GM23338 (cell line): ENCODE measurements at regions not wholly inside any gene's neighbourhood (a gene's known extent, or its start where the extent isn't known, plus 50 kb on each side); places are given as distances from the start of the nearest gene placed in this dataset.

Source experiments
- ATAC-seq: fragments of 200-7000 bp; cut with Tn5 transposase; 3 replicates; pipeline ENCODE4 v1.9.1; 2020
- DNase-seq: peaks from one replicate; pipeline ENCODE4 v3.0.0-alpha.2; 2015; ENCODE audit warnings: low spot score
- H2AFZ ChIP-seq: fragments of 200-600 bp; sonication (generic); 2 replicates; pipeline ENCODE4 v1.8.0; 2016; ENCODE audit warnings: antibody characterized with exemption, mild to moderate bottlenecking, moderate library complexity
- H3F3A ChIP-seq: fragments of 200-600 bp; sonication (generic); replicated peaks from 2 replicates; pipeline ENCODE4 v1.8.0; 2017; ENCODE audit warnings: antibody characterized with exemption, mixed run types, low read depth
- H3K27ac ChIP-seq: fragments of 200-600 bp; sonication (generic); 2 replicates; pipeline ENCODE4 v1.6.1; 2016; ENCODE audit warnings: low read depth
- H3K27me3 ChIP-seq: fragments of 200-600 bp; sonication (generic); 2 replicates; pipeline ENCODE4 v1.8.0; 2016; ENCODE audit warnings: mild to moderate bottlenecking, mixed run types, moderate library complexity; ENCODE audit not compliant: insufficient read depth
- H3K36me3 ChIP-seq: fragments of 200-600 bp; sonication (generic); 2 replicates; pipeline ENCODE4 v1.8.0; 2016; ENCODE audit warnings: mild to moderate bottlenecking; ENCODE audit not compliant: insufficient read depth
- H3K4me1 ChIP-seq: fragments of 200-600 bp; sonication (generic); 2 replicates; pipeline ENCODE4 v1.8.0; 2016; ENCODE audit warnings: mild to moderate bottlenecking, moderate library complexity; ENCODE audit not compliant: insufficient read depth
- H3K4me2 ChIP-seq: fragments of 200-600 bp; sonication (generic); 2 replicates; pipeline ENCODE4 v1.7.1; 2017; ENCODE audit warnings: mixed run types
- H3K4me3 ChIP-seq: fragments of 200-600 bp; sonication (generic); 2 replicates; pipeline ENCODE4 v1.6.1; 2016; ENCODE audit warnings: mixed run types
- H3K79me2 ChIP-seq: fragments of 200-600 bp; sonication (generic); replicated peaks from 2 replicates; pipeline ENCODE4 v1.8.0; 2017; ENCODE audit warnings: mild to moderate bottlenecking; ENCODE audit not compliant: insufficient read depth
- H3K9me2 ChIP-seq: fragments of 200-600 bp; sonication (generic); 2 replicates; pipeline ENCODE4 v1.8.0; 2017; ENCODE audit not compliant: insufficient read depth
- H4K20me1 ChIP-seq: fragments of 200-600 bp; sonication (generic); replicated peaks from 2 replicates; pipeline ENCODE4 v1.8.0; 2017; ENCODE audit warnings: mild to moderate bottlenecking; ENCODE audit not compliant: insufficient read depth
- H3K27ac Mint-ChIP-seq: 2 replicates; pipeline ENCODE4 v1.8.0; 2020; ENCODE audit warnings: inconsistent platforms, mild to moderate bottlenecking, moderate library complexity, mixed read lengths
- H3K27me3 Mint-ChIP-seq: 3 replicates; pipeline ENCODE4 v1.8.0; 2022; ENCODE audit warnings: low read depth, mild to moderate bottlenecking, moderate library complexity, mixed read lengths, inconsistent platforms; ENCODE audit not compliant: insufficient read depth, poor library complexity
- H3K36me3 Mint-ChIP-seq: 3 replicates; pipeline ENCODE4 v1.8.0; 2021; ENCODE audit warnings: low read depth, mild to moderate bottlenecking, inconsistent platforms, moderate library complexity, mixed read lengths
- H3K4me1 Mint-ChIP-seq: 3 replicates; pipeline ENCODE4 v1.8.0; 2020; ENCODE audit warnings: mild to moderate bottlenecking, inconsistent platforms, mixed read lengths
- H3K4me3 Mint-ChIP-seq: 3 replicates; pipeline ENCODE4 v1.8.0; 2021; ENCODE audit warnings: moderate library complexity, mild to moderate bottlenecking, inconsistent platforms, mixed read lengths
- H3K9me3 Mint-ChIP-seq: 3 replicates; pipeline ENCODE4 v1.8.0; 2020; ENCODE audit warnings: moderate library complexity, mild to moderate bottlenecking, inconsistent platforms, mixed read lengths
- EZH2 ChIP-seq: fragments of 200-600 bp; sonication (generic); IDR thresholded peaks from one replicate; pipeline ENCODE4 v1.8.0; 2017; ENCODE audit warnings: antibody characterized with exemption, mild to moderate bottlenecking, low read depth; ENCODE audit not compliant: unreplicated experiment
- EZH2phosphoT487 ChIP-seq: fragments of 200-600 bp; sonication (generic); IDR thresholded peaks from one replicate; pipeline ENCODE4 v1.8.1; 2018; ENCODE audit warnings: antibody characterized with exemption; ENCODE audit not compliant: unreplicated experiment
- JUNB ChIP-seq: IDR thresholded peaks from one replicate; pipeline ENCODE4 v1.6.1; 2016; ENCODE audit warnings: antibody characterized with exemption; ENCODE audit not compliant: unreplicated experiment
- NANOG ChIP-seq: IDR thresholded peaks from 2 replicates; pipeline ENCODE4 v1.6.1; 2016; ENCODE audit warnings: antibody characterized with exemption, borderline replicate concordance
- POLR2AphosphoS5 ChIP-seq: IDR thresholded peaks from 2 replicates; pipeline ENCODE4 v1.6.1; 2016; ENCODE audit warnings: antibody characterized with exemption, low read depth
- STAT1 ChIP-seq: IDR thresholded peaks from one replicate; pipeline ENCODE4 v1.6.1; 2016; ENCODE audit warnings: antibody characterized with exemption; ENCODE audit not compliant: unreplicated experiment
- ZNF331 ChIP-seq: fragments of 250-450 bp; sonication (Bioruptor Pico); IDR thresholded peaks from 2 replicates; pipeline ENCODE4 v1.5.0; 2020; ENCODE audit warnings: low read depth, mild to moderate bottlenecking, moderate library complexity
- TF ChIP-seq, protein P1 (sequence below), 2 experiments: fragments of 200-600 bp in 1 of 2; sonication (generic) in 1 of 2; conservative IDR thresholded peaks; 2 replicates each; pipeline versions ENCODE4 v1.5.1 to v1.6.1; 2016 to 2017; ENCODE audit warnings: antibody characterized with exemption in 2 of 2, low read depth in 2 of 2, mild to moderate bottlenecking in 2 of 2, moderate library complexity in 1 of 2
- TF ChIP-seq, protein P2 (sequence below): IDR thresholded peaks from one replicate; pipeline ENCODE4 v1.6.1; 2018; ENCODE audit warnings: antibody characterized with exemption; ENCODE audit not compliant: unreplicated experiment
- TF ChIP-seq, protein P3 (sequence below): fragments of 250-450 bp; sonication (Bioruptor Pico); IDR thresholded peaks from 2 replicates; pipeline ENCODE4 v1.5.0; 2020; ENCODE audit warnings: mild to moderate bottlenecking, moderate library complexity

DNA sequence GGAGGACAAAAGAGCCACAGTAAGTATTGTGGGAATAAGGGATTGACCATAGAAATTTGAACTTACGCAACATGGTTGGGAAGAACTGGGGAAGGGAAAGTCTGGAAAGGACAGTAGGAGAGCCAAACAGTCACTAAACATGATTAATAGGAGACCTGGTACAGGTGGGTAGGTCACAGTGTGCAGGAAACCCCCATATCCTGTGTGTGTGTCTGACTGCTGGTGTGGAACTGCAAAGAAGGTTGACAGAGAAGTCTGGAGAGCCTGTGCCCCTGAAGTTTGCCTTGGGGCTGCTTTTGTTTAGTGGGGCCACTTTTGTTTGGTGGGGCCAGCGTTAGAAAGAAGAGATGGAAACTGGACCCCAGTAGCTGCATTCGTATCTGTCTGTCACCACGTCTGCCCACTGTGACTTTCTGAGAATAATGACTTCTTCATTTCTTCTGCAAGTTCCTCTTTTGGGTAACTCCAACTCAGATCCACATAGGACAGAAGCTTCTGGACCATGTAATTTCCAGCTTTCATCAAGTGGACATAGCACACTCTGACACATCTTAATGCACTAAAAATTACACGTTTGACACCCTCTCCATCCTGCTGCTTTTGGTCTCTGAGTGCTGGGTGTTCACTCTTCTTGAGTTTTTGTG, 126.8 kb upstream of the RAG2 start:
- DNase-seq (no peak), ATAC-seq (no peak)
- Mint-ChIP-seq H3K4me1 (no peaks in the 10 kb centered on the region), H3K36me3 (no peaks in the 10 kb centered on the region), H3K9me3 (no peaks in the 10 kb centered on the region), H3K27ac (no peak overlapping the region), H3K4me3 (no peak overlapping the region), H3K27me3 (peaks cover 22% of the 10 kb centered on the region)
- TF ChIP-seq NANOG, result no peak
- TF ChIP-seq JUNB, result no peak
- TF ChIP-seq, protein P1, sequence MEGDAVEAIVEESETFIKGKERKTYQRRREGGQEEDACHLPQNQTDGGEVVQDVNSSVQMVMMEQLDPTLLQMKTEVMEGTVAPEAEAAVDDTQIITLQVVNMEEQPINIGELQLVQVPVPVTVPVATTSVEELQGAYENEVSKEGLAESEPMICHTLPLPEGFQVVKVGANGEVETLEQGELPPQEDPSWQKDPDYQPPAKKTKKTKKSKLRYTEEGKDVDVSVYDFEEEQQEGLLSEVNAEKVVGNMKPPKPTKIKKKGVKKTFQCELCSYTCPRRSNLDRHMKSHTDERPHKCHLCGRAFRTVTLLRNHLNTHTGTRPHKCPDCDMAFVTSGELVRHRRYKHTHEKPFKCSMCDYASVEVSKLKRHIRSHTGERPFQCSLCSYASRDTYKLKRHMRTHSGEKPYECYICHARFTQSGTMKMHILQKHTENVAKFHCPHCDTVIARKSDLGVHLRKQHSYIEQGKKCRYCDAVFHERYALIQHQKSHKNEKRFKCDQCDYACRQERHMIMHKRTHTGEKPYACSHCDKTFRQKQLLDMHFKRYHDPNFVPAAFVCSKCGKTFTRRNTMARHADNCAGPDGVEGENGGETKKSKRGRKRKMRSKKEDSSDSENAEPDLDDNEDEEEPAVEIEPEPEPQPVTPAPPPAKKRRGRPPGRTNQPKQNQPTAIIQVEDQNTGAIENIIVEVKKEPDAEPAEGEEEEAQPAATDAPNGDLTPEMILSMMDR (conservative IDR thresholded peaks at IDR 0.05; ENCODE audit: low read depth in 2 of 2), result no peak
- no peak for TF ChIP-seq EZH2phosphoT487
- no peak for TF ChIP-seq POLR2AphosphoS5
- TF ChIP-seq STAT1, result no peak
- no peak for TF ChIP-seq ZNF331 (CRISPR knock-in tag)
- TF ChIP-seq, protein P2, sequence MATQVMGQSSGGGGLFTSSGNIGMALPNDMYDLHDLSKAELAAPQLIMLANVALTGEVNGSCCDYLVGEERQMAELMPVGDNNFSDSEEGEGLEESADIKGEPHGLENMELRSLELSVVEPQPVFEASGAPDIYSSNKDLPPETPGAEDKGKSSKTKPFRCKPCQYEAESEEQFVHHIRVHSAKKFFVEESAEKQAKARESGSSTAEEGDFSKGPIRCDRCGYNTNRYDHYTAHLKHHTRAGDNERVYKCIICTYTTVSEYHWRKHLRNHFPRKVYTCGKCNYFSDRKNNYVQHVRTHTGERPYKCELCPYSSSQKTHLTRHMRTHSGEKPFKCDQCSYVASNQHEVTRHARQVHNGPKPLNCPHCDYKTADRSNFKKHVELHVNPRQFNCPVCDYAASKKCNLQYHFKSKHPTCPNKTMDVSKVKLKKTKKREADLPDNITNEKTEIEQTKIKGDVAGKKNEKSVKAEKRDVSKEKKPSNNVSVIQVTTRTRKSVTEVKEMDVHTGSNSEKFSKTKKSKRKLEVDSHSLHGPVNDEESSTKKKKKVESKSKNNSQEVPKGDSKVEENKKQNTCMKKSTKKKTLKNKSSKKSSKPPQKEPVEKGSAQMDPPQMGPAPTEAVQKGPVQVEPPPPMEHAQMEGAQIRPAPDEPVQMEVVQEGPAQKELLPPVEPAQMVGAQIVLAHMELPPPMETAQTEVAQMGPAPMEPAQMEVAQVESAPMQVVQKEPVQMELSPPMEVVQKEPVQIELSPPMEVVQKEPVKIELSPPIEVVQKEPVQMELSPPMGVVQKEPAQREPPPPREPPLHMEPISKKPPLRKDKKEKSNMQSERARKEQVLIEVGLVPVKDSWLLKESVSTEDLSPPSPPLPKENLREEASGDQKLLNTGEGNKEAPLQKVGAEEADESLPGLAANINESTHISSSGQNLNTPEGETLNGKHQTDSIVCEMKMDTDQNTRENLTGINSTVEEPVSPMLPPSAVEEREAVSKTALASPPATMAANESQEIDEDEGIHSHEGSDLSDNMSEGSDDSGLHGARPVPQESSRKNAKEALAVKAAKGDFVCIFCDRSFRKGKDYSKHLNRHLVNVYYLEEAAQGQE, result no peak
- no peaks in the 10 kb centered on the region for H3K79me2 ChIP-seq
- no peak overlapping the region for H3K4me2 ChIP-seq
- no peak overlapping the region for H3K4me3 ChIP-seq
- peaks cover 6% of the 10 kb centered on the region; the same call in 1 of the 2 replicates for H3K4me1 ChIP-seq
- no peaks in the 10 kb centered on the region for H3F3A ChIP-seq
- H3K27ac ChIP-seq, result no peak overlapping the region
- H2AFZ ChIP-seq, result no peak overlapping the region
- no peaks in the 10 kb centered on the region for H4K20me1 ChIP-seq
- no peaks in the 10 kb centered on the region for H3K36me3 ChIP-seq
- 0 out of 2 replicates have a peak, but pooled peaks cover under 1% of the 10 kb centered on the region for H3K9me2 ChIP-seq
- peaks cover 18% of the 10 kb centered on the region for H3K27me3 ChIP-seq

DNA sequence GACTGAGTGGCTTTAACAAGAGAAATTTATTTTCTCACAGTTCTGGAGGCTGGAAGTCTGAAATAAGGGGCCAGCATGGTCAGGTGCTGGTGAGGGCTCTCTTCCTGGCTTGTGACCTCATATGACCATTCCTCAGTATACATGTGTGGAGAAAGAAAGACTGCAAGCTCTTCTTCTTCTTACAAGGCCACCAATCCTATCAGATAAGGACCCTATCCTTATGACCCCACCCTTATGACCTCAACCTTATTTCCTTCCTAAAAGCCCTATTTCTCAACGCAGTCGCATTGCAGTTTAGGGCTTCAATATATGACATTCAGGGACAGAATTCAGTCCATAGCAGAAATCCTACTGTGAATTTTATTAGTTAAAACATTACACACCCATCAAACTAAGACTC, 124.4 kb upstream of the RAG2 start:
- Histone ChIP-seq H3K79me2 (no peaks in the 10 kb centered on the region), H2AFZ (no peak overlapping the region), H3F3A (no peaks in the 10 kb centered on the region), H4K20me1 (no peaks in the 10 kb centered on the region), H3K9me2 (no peaks in the 10 kb centered on the region), H3K36me3 (no peaks in the 10 kb centered on the region), H3K27ac (no peak overlapping the region), H3K4me3 (no peak overlapping the region), H3K4me2 (no peak overlapping the region), H3K27me3 (peaks cover 39% of the 10 kb centered on the region), H3K4me1 (peaks cover 28% of the 10 kb centered on the region)
- Mint-ChIP-seq H3K9me3 (no peaks in the 10 kb centered on the region), H3K36me3 (no peaks in the 10 kb centered on the region), H3K27me3 (peaks cover 43% of the 10 kb centered on the region), H3K27ac (no peak overlapping the region), H3K4me1 (peaks cover 22% of the 10 kb centered on the region), H3K4me3 (no peak overlapping the region)
- DNase-seq, result no peak
- ATAC-seq, result no peak
- TF ChIP-seq EZH2, result no peak
- TF ChIP-seq POLR2AphosphoS5, result no peak
- TF ChIP-seq, protein P3, sequence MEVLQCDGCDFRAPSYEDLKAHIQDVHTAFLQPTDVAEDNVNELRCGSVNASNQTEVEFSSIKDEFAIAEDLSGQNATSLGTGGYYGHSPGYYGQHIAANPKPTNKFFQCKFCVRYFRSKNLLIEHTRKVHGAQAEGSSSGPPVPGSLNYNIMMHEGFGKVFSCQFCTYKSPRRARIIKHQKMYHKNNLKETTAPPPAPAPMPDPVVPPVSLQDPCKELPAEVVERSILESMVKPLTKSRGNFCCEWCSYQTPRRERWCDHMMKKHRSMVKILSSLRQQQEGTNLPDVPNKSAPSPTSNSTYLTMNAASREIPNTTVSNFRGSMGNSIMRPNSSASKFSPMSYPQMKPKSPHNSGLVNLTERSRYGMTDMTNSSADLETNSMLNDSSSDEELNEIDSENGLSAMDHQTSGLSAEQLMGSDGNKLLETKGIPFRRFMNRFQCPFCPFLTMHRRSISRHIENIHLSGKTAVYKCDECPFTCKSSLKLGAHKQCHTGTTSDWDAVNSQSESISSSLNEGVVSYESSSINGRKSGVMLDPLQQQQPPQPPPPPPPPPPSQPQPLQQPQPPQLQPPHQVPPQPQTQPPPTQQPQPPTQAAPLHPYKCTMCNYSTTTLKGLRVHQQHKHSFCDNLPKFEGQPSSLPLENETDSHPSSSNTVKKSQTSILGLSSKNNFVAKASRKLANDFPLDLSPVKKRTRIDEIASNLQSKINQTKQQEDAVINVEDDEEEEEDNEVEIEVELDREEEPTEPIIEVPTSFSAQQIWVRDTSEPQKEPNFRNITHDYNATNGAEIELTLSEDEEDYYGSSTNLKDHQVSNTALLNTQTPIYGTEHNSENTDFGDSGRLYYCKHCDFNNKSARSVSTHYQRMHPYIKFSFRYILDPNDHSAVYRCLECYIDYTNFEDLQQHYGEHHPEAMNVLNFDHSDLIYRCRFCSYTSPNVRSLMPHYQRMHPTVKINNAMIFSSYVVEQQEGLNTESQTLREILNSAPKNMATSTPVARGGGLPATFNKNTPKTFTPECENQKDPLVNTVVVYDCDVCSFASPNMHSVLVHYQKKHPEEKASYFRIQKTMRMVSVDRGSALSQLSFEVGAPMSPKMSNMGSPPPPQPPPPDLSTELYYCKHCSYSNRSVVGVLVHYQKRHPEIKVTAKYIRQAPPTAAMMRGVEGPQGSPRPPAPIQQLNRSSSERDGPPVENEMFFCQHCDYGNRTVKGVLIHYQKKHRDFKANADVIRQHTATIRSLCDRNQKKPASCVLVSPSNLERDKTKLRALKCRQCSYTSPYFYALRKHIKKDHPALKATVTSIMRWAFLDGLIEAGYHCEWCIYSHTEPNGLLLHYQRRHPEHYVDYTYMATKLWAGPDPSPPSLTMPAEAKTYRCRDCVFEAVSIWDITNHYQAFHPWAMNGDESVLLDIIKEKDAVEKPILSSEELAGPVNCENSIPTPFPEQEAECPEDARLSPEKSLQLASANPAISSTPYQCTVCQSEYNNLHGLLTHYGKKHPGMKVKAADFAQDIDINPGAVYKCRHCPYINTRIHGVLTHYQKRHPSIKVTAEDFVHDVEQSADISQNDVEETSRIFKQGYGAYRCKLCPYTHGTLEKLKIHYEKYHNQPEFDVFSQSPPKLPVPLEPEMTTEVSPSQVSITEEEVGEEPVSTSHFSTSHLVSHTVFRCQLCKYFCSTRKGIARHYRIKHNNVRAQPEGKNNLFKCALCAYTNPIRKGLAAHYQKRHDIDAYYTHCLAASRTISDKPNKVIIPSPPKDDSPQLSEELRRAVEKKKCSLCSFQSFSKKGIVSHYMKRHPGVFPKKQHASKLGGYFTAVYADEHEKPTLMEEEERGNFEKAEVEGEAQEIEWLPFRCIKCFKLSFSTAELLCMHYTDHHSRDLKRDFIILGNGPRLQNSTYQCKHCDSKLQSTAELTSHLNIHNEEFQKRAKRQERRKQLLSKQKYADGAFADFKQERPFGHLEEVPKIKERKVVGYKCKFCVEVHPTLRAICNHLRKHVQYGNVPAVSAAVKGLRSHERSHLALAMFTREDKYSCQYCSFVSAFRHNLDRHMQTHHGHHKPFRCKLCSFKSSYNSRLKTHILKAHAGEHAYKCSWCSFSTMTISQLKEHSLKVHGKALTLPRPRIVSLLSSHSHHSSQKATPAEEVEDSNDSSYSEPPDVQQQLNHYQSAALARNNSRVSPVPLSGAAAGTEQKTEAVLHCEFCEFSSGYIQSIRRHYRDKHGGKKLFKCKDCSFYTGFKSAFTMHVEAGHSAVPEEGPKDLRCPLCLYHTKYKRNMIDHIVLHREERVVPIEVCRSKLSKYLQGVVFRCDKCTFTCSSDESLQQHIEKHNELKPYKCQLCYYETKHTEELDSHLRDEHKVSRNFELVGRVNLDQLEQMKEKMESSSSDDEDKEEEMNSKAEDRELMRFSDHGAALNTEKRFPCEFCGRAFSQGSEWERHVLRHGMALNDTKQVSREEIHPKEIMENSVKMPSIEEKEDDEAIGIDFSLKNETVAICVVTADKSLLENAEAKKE, result no peak
